Thoracic aorta (tissue), 2 donors: ENCODE measurements at regions not wholly inside any gene's neighbourhood (a gene's known extent, or its start where the extent isn't known, plus 50 kb on each side); places are given as distances from the start of the nearest gene placed in this dataset.

ENCODE experiments used
- ATAC-seq: fragments of 150-250 bp; one replicate; pipeline ENCODE4 v1.8.0; 2017; ENCODE audit warnings: low read depth; ENCODE audit not compliant: insufficient number of reproducible peaks, low FRiP score
- DNase-seq: peaks from one replicate; pipeline ENCODE4 v3.0.0-alpha.2; 2020; ENCODE audit warnings: low spot score
- H3K27ac ChIP-seq, 2 donors: fragments of 200-600 bp; sonication (generic); 1 replicate in 1 of 2; 2 replicates in 1 of 2; pipeline ENCODE4 v1.5.1; 2016; ENCODE audit warnings: mild to moderate bottlenecking in 2 of 2, moderate library complexity in 2 of 2
- H3K27me3 ChIP-seq: fragments of 200-600 bp; sonication (generic); replicated peaks from 2 replicates; pipeline ENCODE4 v1.6.0; 2016; ENCODE audit warnings: mild to moderate bottlenecking; ENCODE audit not compliant: insufficient read depth
- H3K36me3 ChIP-seq: fragments of 200-600 bp; sonication (generic); one replicate; pipeline ENCODE4 v1.5.1; 2016
- H3K4me1 ChIP-seq, 2 donors: fragments of 200-600 bp; sonication (generic); 1 replicate in 1 of 2; 2 replicates in 1 of 2; pipeline versions ENCODE4 v1.5.1 to v1.6.0; 2016; ENCODE audit warnings: low read depth in 2 of 2, mild to moderate bottlenecking in 1 of 2; ENCODE audit not compliant: control insufficient read depth in 1 of 2
- H3K4me3 ChIP-seq: fragments of 200-600 bp; sonication (generic); 2 replicates; pipeline ENCODE4 v1.5.1; 2016; ENCODE audit warnings: mild to moderate bottlenecking
- H3K9me3 ChIP-seq: fragments of 200-600 bp; sonication (generic); 2 replicates; pipeline ENCODE4 v1.5.1; 2016
- CTCF ChIP-seq: fragments of 200-600 bp; sonication (generic); IDR thresholded peaks from one replicate; pipeline ENCODE4 v1.5.1; 2019; ENCODE audit warnings: antibody characterized with exemption

- no peak overlapping the region for H3K4me3 ChIP-seq
- no peaks in the 10 kb centered on the region for H3K9me3 ChIP-seq
- H3K27me3 ChIP-seq: no peaks in the 10 kb centered on the region
- H3K36me3 ChIP-seq: no peaks in the 10 kb centered on the region
- TF ChIP-seq CTCF: no peak
- H3K27ac ChIP-seq: no peak overlapping the region
- ATAC-seq: no peak
- DNase-seq: no peak
- H3K4me1 ChIP-seq: no peaks in the 10 kb centered on the region
Measured at GRCh38 chr11:129610125-129610524, 205.5 kb upstream of the TMEM45B start.

GRCh38 chr11:129610545-129610944, 205.1 kb upstream of the TMEM45B start:
- TF ChIP-seq CTCF: no peak
- Histone ChIP-seq H3K27ac (no peak overlapping the region), H3K9me3 (no peaks in the 10 kb centered on the region), H3K36me3 (no peaks in the 10 kb centered on the region), H3K4me3 (no peak overlapping the region), H3K4me1 (no peaks in the 10 kb centered on the region), H3K27me3 (no peaks in the 10 kb centered on the region)
- no peak for ATAC-seq
- DNase-seq: no peak

- no peaks in the 10 kb centered on the region for H3K36me3 ChIP-seq
- no peaks in the 10 kb centered on the region for H3K9me3 ChIP-seq
- ATAC-seq (no peak), DNase-seq (no peak)
- no peak overlapping the region for H3K27ac ChIP-seq
- TF ChIP-seq CTCF: no peak
- no peaks in the 10 kb centered on the region for H3K27me3 ChIP-seq
- H3K4me3 ChIP-seq: no peak overlapping the region
- H3K4me1 ChIP-seq: no peaks in the 10 kb centered on the region
Measured at GRCh38 chr11:129611661-129612446, 203.8 kb upstream of the TMEM45B start.

GRCh38 chr11:129612447-129612961, 203.1 kb upstream of the TMEM45B start:
- Histone ChIP-seq H3K4me3 (no peak overlapping the region), H3K9me3 (no peaks in the 10 kb centered on the region), H3K4me1 (no peaks in the 10 kb centered on the region), H3K27ac (no peak overlapping the region), H3K27me3 (no peaks in the 10 kb centered on the region), H3K36me3 (no peaks in the 10 kb centered on the region)
- ATAC-seq: no peak
- no peak for DNase-seq
- TF ChIP-seq CTCF: no peak

- Histone ChIP-seq H3K27ac (no peak overlapping the region), H3K9me3 (no peaks in the 10 kb centered on the region), H3K27me3 (no peaks in the 10 kb centered on the region), H3K4me3 (no peak overlapping the region), H3K36me3 (no peaks in the 10 kb centered on the region), H3K4me1 (no peaks in the 10 kb centered on the region)
- DNase-seq (no peak), ATAC-seq (no peak)
- TF ChIP-seq CTCF: no peak
Measured at GRCh38 chr11:129613071-129613470, 202.6 kb upstream of the TMEM45B start.
